Cardiac muscle cell (in vitro differentiated cells and primary cell): ENCODE measurements at regions not wholly inside any gene's neighbourhood (a gene's known extent, or its start where the extent isn't known, plus 50 kb on each side); places are given as distances from the start of the nearest gene placed in this dataset.

Experiments used
- DNase-seq, 2 donors: peaks; one replicate each; pipeline versions ENCODE4 v3.0.0 to v3.0.0-alpha.2; 2010 to 2017; ENCODE audit warnings: low read depth in 1 of 2, low spot score in 1 of 2
- H3K27ac ChIP-seq: fragments of 200-600 bp; sonication (generic); 2 replicates; pipeline ENCODE4 v1.5.1; 2016
- H3K27me3 ChIP-seq: fragments of 200-600 bp; sonication (generic); 2 replicates; pipeline ENCODE4 v1.6.0; 2016; ENCODE audit warnings: control low read depth
- H3K36me3 ChIP-seq: fragments of 200-600 bp; sonication (generic); 2 replicates; pipeline ENCODE4 v1.5.1; 2016; ENCODE audit warnings: control low read depth
- H3K4me1 ChIP-seq: fragments of 200-600 bp; sonication (generic); 2 replicates; pipeline ENCODE4 v1.8.1; 2017; ENCODE audit warnings: low read depth, mild to moderate bottlenecking, mixed run types
- H3K4me3 ChIP-seq: fragments of 200-600 bp; sonication (generic); 2 replicates; pipeline ENCODE4 v1.5.1; 2016; ENCODE audit warnings: mild to moderate bottlenecking
- H3K9me3 ChIP-seq: fragments of 200-600 bp; sonication (generic); 2 replicates; pipeline ENCODE4 v1.5.1; 2017; ENCODE audit warnings: low read depth, mild to moderate bottlenecking, control low read depth
- CTCF ChIP-seq: IDR thresholded peaks from 2 replicates; pipeline ENCODE4 v1.5.1; 2012; ENCODE audit warnings: low read depth, mild to moderate bottlenecking, low read length

- no peak overlapping the region for H3K27ac ChIP-seq
- no peak overlapping the region for H3K4me3 ChIP-seq
- no peaks in the 10 kb centered on the region for H3K9me3 ChIP-seq
- H3K4me1 ChIP-seq: no peaks in the 10 kb centered on the region
- no peak for TF ChIP-seq CTCF
- H3K36me3 ChIP-seq: no peaks in the 10 kb centered on the region
- H3K27me3 ChIP-seq: no peaks in the 10 kb centered on the region
- DNase-seq: no peak
Measured at GRCh38 chr1:4394366-4394765, 260.0 kb upstream of the AJAP1 start.

GRCh38 chr1:4395158-4395557, 259.3 kb upstream of the AJAP1 start:
- no peaks in the 10 kb centered on the region for H3K9me3 ChIP-seq
- H3K4me1 ChIP-seq: no peaks in the 10 kb centered on the region
- no peaks in the 10 kb centered on the region for H3K36me3 ChIP-seq
- no peak for TF ChIP-seq CTCF
- H3K4me3 ChIP-seq: no peak overlapping the region
- no peak for DNase-seq
- H3K27me3 ChIP-seq: no peaks in the 10 kb centered on the region
- H3K27ac ChIP-seq: no peak overlapping the region

DNA sequence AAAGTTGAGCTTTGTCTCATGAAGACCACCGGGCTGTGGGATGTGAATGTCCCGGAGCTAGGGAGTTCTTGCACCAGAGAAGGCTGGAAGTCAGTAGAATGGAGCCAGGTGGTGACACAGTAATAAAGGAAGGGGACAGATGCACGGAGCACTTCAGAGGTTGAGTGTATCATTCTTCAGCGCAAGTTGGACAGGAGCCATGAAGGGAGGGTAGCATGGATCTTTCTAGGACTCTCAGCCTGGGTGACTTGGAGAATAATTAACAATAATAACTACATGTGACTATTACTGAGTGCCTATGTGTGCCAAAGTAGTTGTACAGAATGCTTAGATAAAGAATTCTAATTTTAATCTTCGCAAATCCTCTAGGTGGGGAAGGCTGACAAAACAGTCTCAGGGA, 258.7 kb upstream of the AJAP1 start:
- H3K4me1 ChIP-seq: no peaks in the 10 kb centered on the region

DNA sequence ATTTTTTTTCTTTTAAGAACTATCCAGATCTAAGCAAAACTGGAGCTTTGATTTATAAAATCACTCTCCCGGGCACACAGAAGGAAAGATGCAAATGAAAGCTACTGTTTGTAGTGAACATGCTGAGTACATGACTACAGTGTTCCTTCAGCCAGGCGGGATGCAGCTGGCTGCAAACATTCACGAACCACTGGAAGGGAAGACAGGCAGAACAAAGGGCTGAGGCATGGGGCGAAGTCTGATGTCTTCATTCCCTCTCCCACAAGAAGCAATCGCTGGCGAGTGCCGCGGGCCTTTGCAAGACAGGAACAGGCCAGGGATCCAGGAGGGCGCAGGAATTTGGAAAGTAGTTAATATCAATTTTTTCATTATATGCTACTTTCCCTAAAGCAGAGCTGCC, 257.9 kb upstream of the AJAP1 start:
- Histone ChIP-seq H3K9me3 (no peaks in the 10 kb centered on the region), H3K27me3 (no peaks in the 10 kb centered on the region), H3K4me3 (no peak overlapping the region), H3K4me1 (no peaks in the 10 kb centered on the region), H3K27ac (no peak overlapping the region), H3K36me3 (no peaks in the 10 kb centered on the region)
- no peak for DNase-seq
- no peak for TF ChIP-seq CTCF

More for the DNA sequence above, 258.7 kb upstream of the AJAP1 start:
- DNase-seq: no peak
- Histone ChIP-seq H3K4me3 (no peak overlapping the region), H3K36me3 (no peaks in the 10 kb centered on the region), H3K27ac (no peak overlapping the region), H3K9me3 (no peaks in the 10 kb centered on the region), H3K27me3 (no peaks in the 10 kb centered on the region)
- TF ChIP-seq CTCF: no peak

- Histone ChIP-seq H3K9me3 (no peaks in the 10 kb centered on the region), H3K4me3 (no peak overlapping the region), H3K27me3 (no peaks in the 10 kb centered on the region), H3K36me3 (no peaks in the 10 kb centered on the region), H3K27ac (no peak overlapping the region), H3K4me1 (no peaks in the 10 kb centered on the region)
- DNase-seq: no peak
- TF ChIP-seq CTCF: no peak
Measured at GRCh38 chr1:4397196-4397595, 257.2 kb upstream of the AJAP1 start.

- H3K4me3 ChIP-seq: no peak overlapping the region
- H3K27me3 ChIP-seq: no peaks in the 10 kb centered on the region
- H3K9me3 ChIP-seq: no peaks in the 10 kb centered on the region
- no peak for TF ChIP-seq CTCF
- DNase-seq: no peak
- no peak overlapping the region for H3K27ac ChIP-seq
- no peaks in the 10 kb centered on the region for H3K4me1 ChIP-seq
- H3K36me3 ChIP-seq: no peaks in the 10 kb centered on the region
Measured at GRCh38 chr1:4402032-4402431, 252.4 kb upstream of the AJAP1 start.
